Kidney epithelial cell (primary cell): ENCODE measurements at regions not wholly inside any gene's neighbourhood (a gene's known extent, or its start where the extent isn't known, plus 50 kb on each side); places are given as distances from the start of the nearest gene placed in this dataset.
A peak's percentile ranks its signal among the peaks of the same experiment; 100 is the strongest.
"Not testable (repeated sequence)": the region's sequence is repeated elsewhere in the genome, so short reads cannot be mapped to it uniquely, and the experiment has no call there.

Experiments used
- DNase-seq: peaks from one replicate; pipeline ENCODE4 v3.0.0-alpha.2; 2010; ENCODE audit warnings: low read depth
- H3K27me3 ChIP-seq: 2 replicates; pipeline ENCODE4 v1.6.0; 2011; ENCODE audit warnings: low read length; ENCODE audit not compliant: control insufficient read depth, insufficient read depth
- H3K36me3 ChIP-seq: 2 replicates; pipeline ENCODE4 v1.5.1; 2011; ENCODE audit warnings: low read length; ENCODE audit not compliant: control insufficient read depth, insufficient read depth
- H3K4me3 ChIP-seq: 2 replicates; pipeline ENCODE4 v1.5.1; 2011; ENCODE audit warnings: low read depth, mild to moderate bottlenecking, control low read depth, low read length
- CTCF ChIP-seq: IDR thresholded peaks from 2 replicates; pipeline ENCODE4 v1.5.1; 2011; ENCODE audit warnings: mild to moderate bottlenecking, moderate library complexity, low read length, control low read depth, inconsistent platforms; ENCODE audit not compliant: insufficient read depth, poor library complexity, severe bottlenecking

DNA sequence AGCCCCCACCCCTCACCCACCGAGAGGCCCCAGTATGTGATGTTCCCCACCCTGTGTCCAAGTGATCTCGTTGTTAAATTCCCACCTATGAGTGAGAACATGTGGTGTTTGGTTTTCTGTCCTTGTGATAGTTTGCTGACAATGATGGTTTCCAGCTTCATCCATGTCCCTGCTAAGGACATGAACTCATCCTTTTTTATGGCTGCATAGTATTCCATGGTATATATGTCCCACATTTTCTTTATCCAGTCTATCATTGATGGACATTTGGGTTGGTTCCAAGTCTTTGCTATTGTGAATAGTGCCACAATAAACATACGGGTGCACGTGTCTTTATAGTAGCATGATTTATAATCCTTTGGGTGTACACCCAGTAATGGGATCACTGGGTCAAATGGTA, 79.2 kb downstream of the PXDC1 start:
- not testable (repeated sequence) for H3K27me3 ChIP-seq, H3K4me3 ChIP-seq, H3K36me3 ChIP-seq, DNase-seq

GRCh38 chr6:3671382-3671781, 80.1 kb downstream of the PXDC1 start:
- H3K27me3 ChIP-seq: no peaks in the 10 kb centered on the region
- H3K36me3 ChIP-seq: no peaks in the 10 kb centered on the region
- TF ChIP-seq CTCF: no peak
- DNase-seq: no peak
- H3K4me3 ChIP-seq: no peak overlapping the region

GRCh38 chr6:3670356-3670755, 81.2 kb downstream of the PXDC1 start:
- TF ChIP-seq CTCF: no peak
- H3K27me3 ChIP-seq: peaks cover 3% of the 10 kb centered on the region
- no peak overlapping the region for H3K4me3 ChIP-seq
- H3K36me3 ChIP-seq: no peaks in the 10 kb centered on the region
- no peak for DNase-seq

GRCh38 chr6:3669916-3670315, 81.6 kb downstream of the PXDC1 start:
- Histone ChIP-seq H3K36me3 (no peaks in the 10 kb centered on the region), H3K27me3 (peaks cover 3% of the 10 kb centered on the region), H3K4me3 (no peak overlapping the region)
- no peak for TF ChIP-seq CTCF
- DNase-seq: no peak

- Histone ChIP-seq H3K4me3 (no peak overlapping the region), H3K27me3 (peaks cover 3% of the 10 kb centered on the region), H3K36me3 (no peaks in the 10 kb centered on the region)
- TF ChIP-seq CTCF: no peak
- DNase-seq: no peak
Measured at GRCh38 chr6:3665608-3666007, 85.9 kb downstream of the PXDC1 start.

DNA sequence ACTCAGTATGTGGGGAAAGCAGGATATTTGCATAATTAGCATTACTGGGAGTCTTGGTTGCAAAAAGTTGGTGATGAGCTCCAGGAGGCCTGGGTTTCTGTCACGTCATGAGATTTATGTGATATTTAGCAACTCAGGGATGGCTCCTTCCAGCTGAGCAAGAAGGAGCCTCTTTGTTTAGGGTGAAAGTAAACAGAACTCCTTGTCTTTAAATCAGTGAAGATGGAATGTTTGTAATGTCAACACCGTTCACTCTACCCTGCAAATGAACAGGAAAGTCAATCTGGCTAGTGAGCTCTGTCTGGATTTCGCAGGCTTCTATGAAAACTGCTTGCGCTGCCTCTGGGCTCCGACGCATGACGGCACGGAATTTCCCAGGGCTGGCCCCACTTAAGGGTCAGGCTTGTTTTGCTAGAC, 86.9 kb downstream of the PXDC1 start:
- TF ChIP-seq CTCF: no peak
- H3K27me3 ChIP-seq: peaks cover 3% of the 10 kb centered on the region
- no peak overlapping the region for H3K4me3 ChIP-seq
- H3K36me3 ChIP-seq: no peaks in the 10 kb centered on the region
- DNase-seq: peak; percentile 2
